Thyroid gland (tissue), 4 donors: ENCODE measurements at regions not wholly inside any gene's neighbourhood (a gene's known extent, or its start where the extent isn't known, plus 50 kb on each side); places are given as distances from the start of the nearest gene placed in this dataset.

ENCODE experiments used
- CTCF ChIP-seq, 6 experiments: fragments of 200-600 bp in 3 of 6; fragments of 450-650 bp in 3 of 6; sonication (generic) in 3 of 6; IDR thresholded peaks; one replicate each; pipeline ENCODE4 v1.5.1; 2016 to 2019; ENCODE audit warnings: antibody characterized with exemption in 6 of 6, mild to moderate bottlenecking in 2 of 6, inconsistent platforms in 1 of 6, moderate library complexity in 1 of 6
- POLR2A ChIP-seq, 2 donors: fragments of 450-650 bp; IDR thresholded peaks; one replicate each; pipeline ENCODE4 v1.6.1; 2017; ENCODE audit warnings: antibody characterized with exemption in 2 of 2, mild to moderate bottlenecking in 2 of 2, moderate library complexity in 1 of 2

- TF ChIP-seq CTCF (IDR thresholded peaks at IDR 0.05) (no peak), POLR2A (IDR thresholded peaks at IDR 0.05) (no peak)
These were observed 233.9 kb downstream of the TLR4 start for GRCh38 chr9:117938086-117938485.
